NCI-H187 (cell line): ENCODE measurements at regions not wholly inside any gene's neighbourhood (a gene's known extent, or its start where the extent isn't known, plus 50 kb on each side); places are given as distances from the start of the nearest gene placed in this dataset.
"Not testable (repeated sequence)": the region's sequence is repeated elsewhere in the genome, so short reads cannot be mapped to it uniquely, and the experiment has no call there.

Experiments used
- DNase-seq, 2 experiments: peaks; one replicate each; lab custom pipeline; 2025; lab: John Stamatoyannopoulos, UW

DNA sequence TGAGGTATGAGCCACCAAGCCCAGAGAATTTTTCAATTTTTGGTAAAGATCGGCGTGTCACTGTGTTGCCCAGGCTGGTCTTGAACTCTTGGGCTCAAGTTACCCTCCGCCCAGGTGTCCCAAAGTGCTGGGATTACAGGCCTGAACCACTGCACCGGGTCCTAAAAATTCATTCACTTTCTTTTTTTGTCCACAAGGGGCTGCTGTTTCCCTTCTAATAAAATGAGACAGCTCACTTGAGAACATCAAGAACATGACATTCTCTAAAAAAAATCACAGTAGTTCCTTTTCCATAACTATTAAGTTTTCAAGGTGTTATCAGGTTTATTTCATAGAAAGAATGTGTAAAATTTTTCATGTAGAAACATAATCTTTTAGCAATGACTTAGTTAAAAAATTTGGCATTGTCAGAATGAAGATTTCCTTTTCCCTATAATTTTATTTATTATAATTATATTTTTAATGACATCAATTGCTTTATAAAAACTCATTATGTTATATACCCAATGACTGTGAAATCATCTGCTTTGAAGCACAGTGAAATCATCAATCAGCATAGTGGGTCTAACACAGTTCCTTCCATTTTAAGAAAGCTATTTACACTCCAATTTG, 1723.8 kb upstream of the DEFB115 start:
- not testable (repeated sequence) for DNase-seq

DNA sequence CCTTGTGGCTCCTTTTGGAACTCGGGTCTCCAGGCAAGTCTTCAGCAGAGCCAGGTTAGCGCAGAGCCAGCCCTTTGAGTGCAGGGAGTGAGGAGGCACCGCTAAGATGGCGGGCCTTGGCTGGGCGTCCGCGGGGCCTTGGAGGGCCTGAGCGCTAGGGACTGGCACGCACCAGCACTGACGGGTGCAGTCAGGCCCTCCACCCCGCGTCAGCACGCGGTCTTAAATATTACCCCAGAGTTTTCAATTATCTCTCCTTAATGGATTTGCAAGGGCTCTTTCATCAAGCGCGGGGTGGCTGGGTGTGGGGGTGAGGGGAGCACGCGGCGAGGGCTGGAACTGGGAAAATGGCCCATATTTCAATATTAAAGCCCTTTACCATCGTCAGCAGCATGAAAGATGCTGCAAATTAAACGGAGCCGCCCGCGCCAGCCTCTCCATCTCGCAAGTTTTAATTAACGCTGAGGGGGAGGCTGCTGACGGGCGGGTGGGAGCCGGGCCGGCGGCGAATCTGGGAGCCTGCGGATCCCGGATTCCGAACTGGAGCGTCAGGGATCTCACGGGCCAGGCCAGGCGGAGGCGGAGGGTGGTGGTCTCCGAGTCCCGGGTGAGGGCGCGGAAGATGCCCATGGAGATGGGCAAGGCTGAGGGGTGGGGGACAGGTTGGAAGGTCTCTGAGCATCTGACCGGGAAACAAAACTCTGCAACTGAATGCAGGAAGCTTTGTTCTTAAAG, 1690.4 kb upstream of the DEFB115 start:
- not testable (repeated sequence) for DNase-seq

DNA sequence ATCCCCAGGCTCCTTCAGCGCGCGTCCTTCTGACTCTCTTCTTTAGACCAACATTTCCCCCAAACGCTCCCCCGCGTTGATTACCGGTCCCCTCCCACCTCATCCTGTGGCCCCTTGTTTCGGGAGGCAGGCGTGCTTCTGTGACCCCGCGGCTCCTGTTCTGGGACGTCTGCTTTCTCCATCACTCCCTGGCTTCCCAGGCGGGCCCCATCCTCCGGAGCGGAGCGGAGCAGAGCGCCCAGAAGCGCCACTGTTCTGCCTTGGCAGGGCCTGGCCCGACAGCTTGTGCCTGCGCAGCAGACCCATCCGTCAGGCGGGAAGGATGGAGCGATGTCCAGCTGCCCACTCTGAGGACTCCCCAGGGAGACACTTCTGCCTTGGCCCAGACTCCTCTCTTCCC, 1689.8 kb upstream of the DEFB115 start:
- DNase-seq: not testable (repeated sequence)

DNA sequence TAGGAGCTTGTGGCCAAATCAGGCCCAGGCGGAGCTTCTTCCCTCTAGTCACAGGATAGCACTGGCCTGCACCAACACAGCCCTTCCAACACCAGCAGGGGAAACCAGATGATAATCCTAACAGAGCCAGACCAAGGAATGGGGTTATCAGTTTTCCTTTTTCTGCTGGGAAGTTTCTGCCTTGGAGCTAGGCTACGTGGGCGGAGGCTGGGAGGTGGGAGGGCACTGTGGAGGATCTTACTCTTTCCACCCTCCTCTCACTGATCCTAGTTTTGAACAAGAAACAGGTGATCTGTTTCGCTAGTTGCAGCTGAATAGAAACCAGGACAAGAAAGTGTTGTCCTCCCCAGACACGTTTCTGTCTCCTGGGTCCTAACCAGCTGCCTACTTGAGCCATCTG, 1687.3 kb upstream of the DEFB115 start:
- DNase-seq: not testable (repeated sequence)

DNA sequence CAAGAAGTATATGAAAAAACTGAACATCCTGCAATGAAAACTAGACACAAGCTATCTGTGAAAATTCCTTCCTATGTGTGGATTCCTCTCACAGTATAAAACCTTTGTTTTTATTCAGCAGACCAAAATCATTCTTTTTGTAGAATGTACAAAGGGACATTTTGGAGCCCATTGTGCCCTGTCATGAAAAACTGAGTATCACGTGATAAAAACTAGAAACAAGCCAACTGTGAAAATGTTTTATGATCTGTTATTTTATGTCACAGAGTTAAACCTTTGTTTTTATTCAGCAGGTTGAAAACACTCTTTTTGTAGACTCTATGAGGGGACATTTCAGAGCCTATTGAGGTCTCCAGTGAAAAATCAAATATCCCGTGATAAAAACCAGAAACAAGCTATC, 1667.9 kb upstream of the DEFB115 start:
- not testable (repeated sequence) for DNase-seq

DNA sequence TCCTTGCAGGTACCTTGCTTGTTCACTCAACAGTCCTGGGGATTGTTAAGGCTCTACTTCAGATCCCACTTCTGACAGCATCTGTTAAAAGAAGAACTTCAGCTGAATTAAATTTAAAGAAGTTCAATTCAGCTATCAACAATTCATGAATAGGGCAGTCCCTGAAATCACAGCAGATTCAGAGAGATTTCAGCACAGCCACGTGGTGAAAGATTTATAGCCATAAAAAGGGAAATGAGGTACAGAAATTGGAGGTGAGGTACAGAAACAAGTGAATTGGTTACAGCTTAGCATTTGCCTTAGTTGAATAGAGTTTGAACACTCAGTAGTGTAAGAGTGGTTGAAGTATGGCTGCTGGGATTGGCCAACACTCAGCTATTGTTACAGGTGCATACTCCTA, 1653.3 kb upstream of the DEFB115 start:
- not testable (repeated sequence) for DNase-seq

DNA sequence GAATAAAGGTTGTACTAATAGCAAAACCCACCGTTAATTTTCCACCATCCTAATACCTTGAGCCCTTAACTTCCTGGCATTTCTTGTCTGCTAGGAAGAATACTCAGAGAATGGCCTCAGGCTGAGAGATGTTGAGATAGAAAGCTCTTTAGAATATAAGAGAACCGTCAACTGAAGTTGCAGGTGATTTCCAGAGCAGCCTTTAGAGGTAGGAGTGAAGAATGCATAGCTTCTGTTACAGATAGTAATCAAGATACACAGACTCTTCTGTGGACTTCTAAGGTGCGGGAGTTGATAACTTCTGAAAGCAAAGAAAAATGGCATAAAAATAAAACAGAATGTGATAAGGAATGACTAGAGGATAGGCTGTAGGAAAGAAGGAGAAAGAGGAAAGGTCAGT, 1651.3 kb upstream of the DEFB115 start:
- DNase-seq: not testable (repeated sequence)

DNA sequence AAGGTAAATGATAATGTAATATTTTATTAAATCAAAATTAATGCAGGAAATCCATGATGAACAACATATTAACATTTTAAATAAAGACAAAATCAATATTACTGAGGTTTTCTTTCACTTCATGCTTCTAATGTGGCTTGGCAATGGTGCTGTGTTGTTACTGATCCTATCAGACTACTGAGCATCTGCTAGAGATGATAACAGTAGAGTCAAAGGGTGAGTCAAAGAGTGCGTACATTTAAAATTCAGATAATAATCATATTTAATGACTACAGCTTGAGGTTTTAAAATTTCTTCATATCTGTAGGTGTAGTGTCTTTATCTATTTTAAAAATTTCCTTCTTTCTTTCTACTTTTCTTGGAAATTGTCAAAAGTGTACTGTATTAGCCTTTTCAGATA, 1628.1 kb upstream of the DEFB115 start:
- DNase-seq: not testable (repeated sequence)
